Progenitor cell of endocrine pancreas (in vitro differentiated cells): ENCODE measurements at regions not wholly inside any gene's neighbourhood (a gene's known extent, or its start where the extent isn't known, plus 50 kb on each side); places are given as distances from the start of the nearest gene placed in this dataset.

Experiments used
- DNase-seq: peaks from one replicate; pipeline ENCODE4 v3.0.0; 2021; ENCODE audit warnings: low spot score; ENCODE audit not compliant: unreplicated experiment
- H3K27ac Mint-ChIP-seq: 2 replicates; pipeline ENCODE4 v1.8.0; 2021; ENCODE audit warnings: mild to moderate bottlenecking, moderate library complexity, mixed read lengths
- H3K27me3 Mint-ChIP-seq: 2 replicates; pipeline ENCODE4 v1.8.0; 2021; ENCODE audit warnings: mixed read lengths
- H3K36me3 Mint-ChIP-seq: 2 replicates; pipeline ENCODE4 v1.8.0; 2022; ENCODE audit warnings: mixed read lengths; ENCODE audit not compliant: insufficient read depth
- H3K4me1 Mint-ChIP-seq: 2 replicates; pipeline ENCODE4 v1.8.0; 2021; ENCODE audit warnings: low read depth, mixed read lengths
- H3K4me3 Mint-ChIP-seq: 2 replicates; pipeline ENCODE4 v1.8.0; 2021; ENCODE audit warnings: low read depth, mild to moderate bottlenecking, moderate library complexity, mixed read lengths
- H3K9me3 Mint-ChIP-seq: 2 replicates; pipeline ENCODE4 v1.8.0; 2021; ENCODE audit warnings: low read depth, mixed read lengths
- TF ChIP-seq, protein P1 (sequence below): fragments of 200-600 bp; sonication (generic); IDR thresholded peaks from one replicate; pipeline ENCODE4 v1.5.0; 2021; ENCODE audit warnings: antibody characterized with exemption, mild to moderate bottlenecking; ENCODE audit not compliant: unreplicated experiment

DNA sequence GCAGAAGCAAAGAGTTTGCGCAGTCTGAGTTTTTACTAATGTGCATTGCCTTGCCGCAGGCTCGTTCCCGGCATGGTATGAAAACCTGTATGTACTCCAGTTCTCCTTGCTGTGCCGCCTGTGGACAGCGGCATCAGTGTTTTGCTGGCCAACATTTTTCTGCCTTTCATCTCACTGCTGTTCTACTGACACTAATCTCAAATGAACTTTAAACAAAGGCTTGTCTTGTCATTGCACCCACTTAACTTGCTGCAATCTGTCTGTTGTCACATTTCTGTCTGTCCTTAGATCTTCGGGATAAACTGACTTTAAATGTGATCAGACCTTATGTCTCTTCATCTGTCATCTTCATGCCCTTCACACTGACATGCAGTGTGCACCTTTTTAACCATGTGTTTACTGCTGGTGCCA, 71.7 kb upstream of the ZNRF2 start:
- Mint-ChIP-seq H3K36me3 (no peaks in the 10 kb centered on the region), H3K27me3 (no peaks in the 10 kb centered on the region), H3K9me3 (no peaks in the 10 kb centered on the region), H3K4me3 (no peak overlapping the region), H3K4me1 (no peaks in the 10 kb centered on the region), H3K27ac (no peak overlapping the region)
- DNase-seq, result no peak
- TF ChIP-seq, protein P1, sequence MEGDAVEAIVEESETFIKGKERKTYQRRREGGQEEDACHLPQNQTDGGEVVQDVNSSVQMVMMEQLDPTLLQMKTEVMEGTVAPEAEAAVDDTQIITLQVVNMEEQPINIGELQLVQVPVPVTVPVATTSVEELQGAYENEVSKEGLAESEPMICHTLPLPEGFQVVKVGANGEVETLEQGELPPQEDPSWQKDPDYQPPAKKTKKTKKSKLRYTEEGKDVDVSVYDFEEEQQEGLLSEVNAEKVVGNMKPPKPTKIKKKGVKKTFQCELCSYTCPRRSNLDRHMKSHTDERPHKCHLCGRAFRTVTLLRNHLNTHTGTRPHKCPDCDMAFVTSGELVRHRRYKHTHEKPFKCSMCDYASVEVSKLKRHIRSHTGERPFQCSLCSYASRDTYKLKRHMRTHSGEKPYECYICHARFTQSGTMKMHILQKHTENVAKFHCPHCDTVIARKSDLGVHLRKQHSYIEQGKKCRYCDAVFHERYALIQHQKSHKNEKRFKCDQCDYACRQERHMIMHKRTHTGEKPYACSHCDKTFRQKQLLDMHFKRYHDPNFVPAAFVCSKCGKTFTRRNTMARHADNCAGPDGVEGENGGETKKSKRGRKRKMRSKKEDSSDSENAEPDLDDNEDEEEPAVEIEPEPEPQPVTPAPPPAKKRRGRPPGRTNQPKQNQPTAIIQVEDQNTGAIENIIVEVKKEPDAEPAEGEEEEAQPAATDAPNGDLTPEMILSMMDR, result no peak

GRCh38 chr7:30213637-30214036, 70.8 kb upstream of the ZNRF2 start:
- no peaks in the 10 kb centered on the region for H3K4me1 Mint-ChIP-seq
- no peaks in the 10 kb centered on the region for H3K36me3 Mint-ChIP-seq
- peaks cover under 1% of the 10 kb centered on the region for H3K9me3 Mint-ChIP-seq
- no peak overlapping the region for H3K4me3 Mint-ChIP-seq
- no peak for DNase-seq
- H3K27me3 Mint-ChIP-seq, result no peaks in the 10 kb centered on the region
- TF ChIP-seq, protein P1, result no peak
- H3K27ac Mint-ChIP-seq, result no peak overlapping the region

DNA sequence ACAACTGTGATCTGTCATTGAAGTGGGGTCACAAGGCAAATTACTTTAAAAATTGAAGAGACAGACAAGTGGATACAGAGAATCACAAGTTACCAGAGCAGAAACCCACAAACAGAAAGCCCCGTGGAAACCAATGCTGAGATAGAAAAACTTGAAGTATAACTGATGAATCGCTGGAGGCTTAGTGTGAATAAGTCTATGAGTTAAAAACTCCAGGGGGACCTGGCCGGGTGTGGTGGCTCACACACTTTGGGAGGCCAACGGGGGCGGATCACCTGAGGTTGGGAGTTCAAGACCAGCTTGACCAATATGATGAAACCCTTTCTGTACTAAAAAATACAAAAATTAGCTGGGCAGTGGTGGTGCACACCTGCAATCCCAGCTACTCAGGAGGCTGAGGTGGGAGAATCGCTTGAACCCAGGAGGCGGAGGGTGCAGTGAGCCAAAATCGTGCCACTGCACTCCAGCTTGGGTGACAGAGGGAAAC, 69.7 kb upstream of the ZNRF2 start:
- no peaks in the 10 kb centered on the region for H3K27me3 Mint-ChIP-seq
- H3K36me3 Mint-ChIP-seq, result no peaks in the 10 kb centered on the region
- TF ChIP-seq, protein P1, result no peak
- DNase-seq, result no peak
- no peaks in the 10 kb centered on the region for H3K4me1 Mint-ChIP-seq
- H3K9me3 Mint-ChIP-seq, result peaks cover 11% of the 10 kb centered on the region
- no peak overlapping the region for H3K27ac Mint-ChIP-seq
- no peak overlapping the region for H3K4me3 Mint-ChIP-seq

DNA sequence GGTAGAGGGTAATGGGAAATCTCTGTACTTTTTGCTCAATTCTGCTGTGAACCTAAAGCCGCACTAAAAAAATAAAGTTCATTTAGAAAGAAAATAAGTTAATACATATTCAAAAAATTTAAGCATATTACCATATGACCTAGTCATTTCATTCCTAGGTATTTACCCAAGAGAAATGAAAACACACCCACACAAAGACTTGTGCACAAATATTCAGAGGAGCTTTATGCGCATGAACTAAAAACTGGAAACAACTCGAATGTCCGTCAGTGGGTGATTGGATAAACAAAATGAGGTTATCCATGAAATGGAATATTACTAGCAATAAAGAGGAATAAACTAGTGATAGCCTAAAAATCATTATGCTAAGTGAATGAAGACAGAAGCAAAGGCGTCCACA, 62.6 kb upstream of the ZNRF2 start:
- TF ChIP-seq, protein P1, result no peak
- no peak for DNase-seq
- peaks cover 3% of the 10 kb centered on the region for H3K27me3 Mint-ChIP-seq
- H3K27ac Mint-ChIP-seq, result no peak overlapping the region
- no peaks in the 10 kb centered on the region for H3K36me3 Mint-ChIP-seq
- H3K4me1 Mint-ChIP-seq, result peaks cover 14% of the 10 kb centered on the region
- H3K4me3 Mint-ChIP-seq, result no peak overlapping the region
- H3K9me3 Mint-ChIP-seq, result peaks cover 17% of the 10 kb centered on the region

- no peak for DNase-seq
- no peaks in the 10 kb centered on the region for H3K36me3 Mint-ChIP-seq
- H3K4me3 Mint-ChIP-seq, result no peak overlapping the region
- H3K27me3 Mint-ChIP-seq, result peaks cover 3% of the 10 kb centered on the region
- peaks cover 17% of the 10 kb centered on the region for H3K9me3 Mint-ChIP-seq
- TF ChIP-seq, protein P1, result no peak
- peaks cover 17% of the 10 kb centered on the region for H3K4me1 Mint-ChIP-seq
- no peak overlapping the region for H3K27ac Mint-ChIP-seq
Observed at GRCh38 chr7:30222515-30223215, 61.7 kb upstream of the ZNRF2 start.
